H1 (cell line): ENCODE measurements at regions not wholly inside any gene's neighbourhood (a gene's known extent, or its start where the extent isn't known, plus 50 kb on each side); places are given as distances from the start of the nearest gene placed in this dataset.

ENCODE experiments used
- CHD7 ChIP-seq: fragments of 300-600 bp; sonication (generic); IDR thresholded peaks from 2 replicates; pipeline ENCODE4 v1.7.1; 2012; ENCODE audit warnings: low read length, moderate library complexity, mild to moderate bottlenecking, inconsistent platforms; ENCODE audit not compliant: insufficient replicate concordance
- GABPA ChIP-seq: IDR thresholded peaks from 2 replicates; pipeline ENCODE4 v1.6.1; 2011; ENCODE audit warnings: mild to moderate bottlenecking, low read length, moderate library complexity, borderline replicate concordance; ENCODE audit not compliant: insufficient read depth
- KDM1A ChIP-seq: fragments of 200-600, 300-600 bp; sonication (generic); IDR thresholded peaks from 2 replicates; pipeline ENCODE4 v1.7.1; 2016; ENCODE audit warnings: mild to moderate bottlenecking, low read length, borderline replicate concordance
- POU5F1 ChIP-seq: IDR thresholded peaks from 2 replicates; pipeline ENCODE4 v1.6.1; 2011; ENCODE audit warnings: low read depth, mild to moderate bottlenecking, low read length, moderate library complexity

- no peak for TF ChIP-seq CHD7
- TF ChIP-seq KDM1A: no peak
- no peak for TF ChIP-seq POU5F1
- TF ChIP-seq GABPA: no peak
Observed at GRCh38 chr4:1574601-1575417, 109.3 kb downstream of the FAM53A start (continued).
